HEK293T (cell line): ENCODE measurements at regions not wholly inside any gene's neighbourhood (a gene's known extent, or its start where the extent isn't known, plus 50 kb on each side); places are given as distances from the start of the nearest gene placed in this dataset.

ENCODE experiments used
- BHLHE40 ChIP-seq: fragments of 450-650 bp; IDR thresholded peaks from 2 replicates; pipeline ENCODE4 v1.6.1; 2016; ENCODE audit warnings: mild to moderate bottlenecking, moderate library complexity, borderline replicate concordance
- FOXA1 ChIP-seq: fragments of 450-650 bp; IDR thresholded peaks from 2 replicates; pipeline ENCODE4 v1.6.1; 2016; ENCODE audit warnings: mild to moderate bottlenecking
- FOXK2 ChIP-seq: fragments of 450-650 bp; IDR thresholded peaks from 2 replicates; pipeline ENCODE4 v1.6.1; 2016; ENCODE audit warnings: mild to moderate bottlenecking
- HDGF ChIP-seq: fragments of 450-650 bp; IDR thresholded peaks from 2 replicates; pipeline ENCODE4 v1.6.1; 2017; ENCODE audit warnings: antibody characterized with exemption, borderline replicate concordance
- LEF1 ChIP-seq: fragments of 450-650 bp; IDR thresholded peaks from 2 replicates; pipeline ENCODE4 v1.6.1; 2017; ENCODE audit warnings: mild to moderate bottlenecking, borderline replicate concordance
- PKNOX1 ChIP-seq: fragments of 450-650 bp; IDR thresholded peaks from 2 replicates; pipeline ENCODE4 v1.6.1; 2016
- SP1 ChIP-seq: fragments of 450-650 bp; IDR thresholded peaks from 2 replicates; pipeline ENCODE4 v1.6.1; 2017
- TARDBP ChIP-seq: fragments of 450-650 bp; IDR thresholded peaks from 2 replicates; pipeline ENCODE4 v1.6.1; 2016

GRCh38 chr1:55522353-55522903 lies 307.3 kb upstream of the USP24 start:
- TF ChIP-seq FOXA1 (no peak), FOXK2 (no peak), PKNOX1 (no peak), HDGF (no peak), SP1 (no peak), TARDBP (no peak), BHLHE40 (no peak), LEF1 (no peak)
